Heart left ventricle (tissue), 16 donors: ENCODE measurements at regions not wholly inside any gene's neighbourhood (a gene's known extent, or its start where the extent isn't known, plus 50 kb on each side); places are given as distances from the start of the nearest gene placed in this dataset.

Experiments
- ATAC-seq, 4 donors: fragments of 200-7000 bp; cut with Tn5 transposase; one replicate each; pipeline ENCODE4 v1.9.1; 2020 to 2022; ENCODE audit warnings: moderate library complexity in 4 of 4, mild to moderate bottlenecking in 3 of 4, moderate number of reproducible peaks in 1 of 4
- DNase-seq, 5 donors: peaks; one replicate each; pipeline ENCODE4 v3.0.0-alpha.2; 2020
- H3K27ac ChIP-seq, 12 donors: fragments of 200-600 bp; sonication (generic) in 4 of 12; one replicate each; pipeline versions ENCODE4 v1.5.0 to v1.8.0; 2016 to 2022; ENCODE audit warnings: mild to moderate bottlenecking in 2 of 12
- H3K27me3 ChIP-seq, 9 donors: fragments of 200-600 bp; sonication (generic) in 2 of 9; one replicate each; pipeline versions ENCODE4 v1.5.1 to v1.8.0; 2016 to 2022; ENCODE audit warnings: mild to moderate bottlenecking in 3 of 9
- H3K36me3 ChIP-seq, 9 donors: fragments of 200-600 bp; sonication (generic) in 2 of 9; one replicate each; pipeline versions ENCODE4 v1.5.0 to v1.8.0; 2018 to 2022; ENCODE audit warnings: mild to moderate bottlenecking in 2 of 9
- H3K4me1 ChIP-seq, 12 donors: fragments of 200-600 bp; sonication (generic) in 4 of 12; one replicate each; pipeline versions ENCODE4 v1.5.0 to v1.8.0; 2016 to 2022; ENCODE audit warnings: mild to moderate bottlenecking in 3 of 12
- H3K4me3 ChIP-seq, 12 donors: fragments of 200-600 bp; sonication (generic) in 4 of 12; one replicate each; pipeline versions ENCODE4 v1.5.0 to v1.8.0; 2017 to 2022; ENCODE audit warnings: mild to moderate bottlenecking in 9 of 12, moderate library complexity in 4 of 12
- H3K9me3 ChIP-seq, 12 donors: fragments of 200-600 bp; sonication (generic) in 4 of 12; one replicate each; pipeline versions ENCODE4 v1.5.0 to v1.8.0; 2016 to 2022; ENCODE audit warnings: mild to moderate bottlenecking in 1 of 12
- CTCF ChIP-seq, 12 donors: fragments of 200-600 bp; sonication (generic) in 4 of 12; IDR thresholded peaks; one replicate each; pipeline versions ENCODE4 v1.5.0 to v1.8.0; 2018 to 2022; ENCODE audit warnings: antibody characterized with exemption in 12 of 12, mild to moderate bottlenecking in 5 of 12
- POLR2A ChIP-seq, 2 donors: fragments of 450-650 bp; IDR thresholded peaks; one replicate each; pipeline ENCODE4 v1.6.1; 2017; ENCODE audit warnings: antibody characterized with exemption in 2 of 2, mild to moderate bottlenecking in 2 of 2, moderate library complexity in 2 of 2
- WGBS, 4 donors: extraction: QIAGEN DNeasy Blood & Tissue Kit in 2 of 4; methylation state at CpG; one replicate each; pipeline versions ENCODE4 v1.1.5 to v1.1.7; 2013 to 2018; 5-methylcytosine and 5-hydroxymethylcytosine counted together
- intact Hi-C, 10 donors: fragments of 100-400 bp; cut with DNase I; formaldehyde crosslinking; loops; one replicate each; pipeline versions ENCODE4 v1.11.1 to v1.14.2; 2022
- donor health status: ischemic (EF 13 %, LVEDD 7.1; RV severe dilation, severe dysfunction).
- donor health status: healthy with polysubstance abuse.
- donor health status: DM: no; HTN: yes; CAD: no.
- donor health status: DM: no; HTN: no; CAD: no.
- donor health status: ischemic (EF 25% LVEDD 6.9; RV normal size, moderate dysfunction).
- donor health status: ischemic (EF 25% LVEDD 5.7; RV mildly dilated, moderate dysfunction).
- donor health status: healthy.
- donor health status: DM: yes; HTN: yes; CAD: no.
- donor health status: ischemic (EF 35%, LVEDD 5.7; RV mildly dilated, moderate dysfunction).
- donor health status: nonischemic (EF 11% LVEDD 7.7; RV severe dilation, severe dysfunction).
- donor health status: DM: yes; HTN: yes; CAD: no.
- donor health status: PGD.
- donor health status: ischemic (EF 29% LVEDD 5.4; RV normal size, mild dysfunction).
- donor health status: nonischemic (EF 23%, LVEDD 6.1; RV moderate dilation, normal function).

GRCh38 chr1:221394011-221394544 is 347.8 kb downstream of the DUSP10 start:
- Histone ChIP-seq H3K27me3 (no peaks in the 10 kb centered on the region), H3K4me3 (no peak overlapping the region), H3K27ac (peak overlapping the region in 8 of 12 donors; percentile 8 to 63 (median 42)), H3K9me3 (peaks cover 0 to 14% (median 0%) of the 10 kb centered on the region in 12 donors), H3K36me3 (no peaks in the 10 kb centered on the region), H3K4me1 (peaks cover 0 to 16% (median 0%) of the 10 kb centered on the region in 12 donors)
- ATAC-seq, result peak; percentile 33 to 95 (median 64)
- 43 to 58% (median 53%) methylated on average over 6 of the region's 6 CpGs for WGBS, 4 donors
- TF ChIP-seq POLR2A (IDR thresholded peaks at IDR 0.05) (no peak), CTCF (IDR thresholded peaks at IDR 0.05) (no peak)
- intact Hi-C loops, result no loop called here
- DNase-seq, result peak in 2 of 5 donors; percentile 27 to 45

GRCh38 chr1:221396526-221396925 is 345.4 kb downstream of the DUSP10 start:
- intact Hi-C loops, result no loop called here
- no peaks in the 10 kb centered on the region for H3K36me3 ChIP-seq
- H3K9me3 ChIP-seq, result peaks cover 0 to 22% (median 0%) of the 10 kb centered on the region in 12 donors
- DNase-seq (no peak), ATAC-seq (no peak)
- no peaks in the 10 kb centered on the region for H3K27me3 ChIP-seq
- WGBS, 4 donors, result 87 to 100% (median 94%) methylated on average over 2 of the region's 2 CpGs
- H3K27ac ChIP-seq, result no peak overlapping the region
- no peak overlapping the region for H3K4me3 ChIP-seq
- H3K4me1 ChIP-seq, result peaks cover 0 to 16% (median 0%) of the 10 kb centered on the region in 12 donors
- TF ChIP-seq CTCF (IDR thresholded peaks at IDR 0.05) (no peak), POLR2A (IDR thresholded peaks at IDR 0.05) (no peak)

- DNase-seq (no peak), ATAC-seq (no peak)
- H3K36me3 ChIP-seq, result no peaks in the 10 kb centered on the region
- no peak overlapping the region for H3K27ac ChIP-seq
- TF ChIP-seq CTCF (IDR thresholded peaks at IDR 0.05) (no peak), POLR2A (IDR thresholded peaks at IDR 0.05) (no peak)
- no peaks in the 10 kb centered on the region for H3K27me3 ChIP-seq
- 80 to 100% (median 91%) methylated on average over 2 of the region's 2 CpGs for WGBS, 4 donors
- peaks cover 0 to 16% (median 0%) of the 10 kb centered on the region in 12 donors for H3K4me1 ChIP-seq
- intact Hi-C loops, result no loop called here
- H3K9me3 ChIP-seq, result peaks cover 0 to 22% (median 0%) of the 10 kb centered on the region in 12 donors
- H3K4me3 ChIP-seq, result no peak overlapping the region
These were observed 344.7 kb downstream of the DUSP10 start for GRCh38 chr1:221397141-221397540.

- TF ChIP-seq CTCF (IDR thresholded peaks at IDR 0.05) (no peak), POLR2A (IDR thresholded peaks at IDR 0.05) (no peak)
- Histone ChIP-seq H3K27me3 (no peaks in the 10 kb centered on the region), H3K9me3 (peaks cover 0 to 22% (median 0%) of the 10 kb centered on the region in 12 donors), H3K4me3 (no peak overlapping the region), H3K27ac (no peak overlapping the region), H3K36me3 (no peaks in the 10 kb centered on the region), H3K4me1 (peaks cover 0 to 16% (median 0%) of the 10 kb centered on the region in 12 donors)
- DNase-seq (no peak), ATAC-seq (no peak)
- 91 to 96% (median 93%) methylated on average over 3 of the region's 3 CpGs for WGBS, 4 donors
- intact Hi-C loops, result no loop called here
These were observed 344.3 kb downstream of the DUSP10 start for GRCh38 chr1:221397606-221398005.
